ENCODE measurements at regions not wholly inside any gene's neighbourhood (a gene's known extent, or its start where the extent isn't known, plus 50 kb on each side); places are given as distances from the start of the nearest gene placed in this dataset.

GRCh38 chr15:39124553-39125171, 456.2 kb upstream of the THBS1 start:
- ATAC-seq, result no peak
- no peak for TF ChIP-seq RARB (CRISPR knock-in tag; IDR thresholded peaks at IDR 0.05)
- TF ChIP-seq ZFP3 (CRISPR knock-in tag; IDR thresholded peaks at IDR 0.05), result no peak

- ATAC-seq, result no peak
- TF ChIP-seq SNAI2 (CRISPR knock-in tag; IDR thresholded peaks at IDR 0.05) (no peak), CSRNP3 (CRISPR knock-in tag; IDR thresholded peaks at IDR 0.05) (no peak), POU6F1 (CRISPR knock-in tag; IDR thresholded peaks at IDR 0.05; ENCODE audit: borderline replicate concordance, low read depth) (no peak), ZFP3 (CRISPR knock-in tag; IDR thresholded peaks at IDR 0.05) (no peak), ZC3H10 (CRISPR knock-in tag; IDR thresholded peaks at IDR 0.05) (no peak), PPARA (CRISPR knock-in tag; IDR thresholded peaks at IDR 0.05; ENCODE audit: borderline replicate concordance) (no peak)
Measured at GRCh38 chr15:39125226-39125625, 455.7 kb upstream of the THBS1 start.

- TF ChIP-seq SNAI2 (CRISPR knock-in tag; IDR thresholded peaks at IDR 0.05) (no peak), TOX (CRISPR knock-in tag; IDR thresholded peaks at IDR 0.05; ENCODE audit: borderline replicate concordance) (no peak), ESRRG (CRISPR knock-in tag; IDR thresholded peaks at IDR 0.05) (no peak), PPARA (CRISPR knock-in tag; IDR thresholded peaks at IDR 0.05; ENCODE audit: borderline replicate concordance) (no peak), ZNF70 (CRISPR knock-in tag; IDR thresholded peaks at IDR 0.05) (no peak), ZFP3 (CRISPR knock-in tag; IDR thresholded peaks at IDR 0.05) (no peak), POU6F1 (CRISPR knock-in tag; IDR thresholded peaks at IDR 0.05; ENCODE audit: borderline replicate concordance, low read depth) (no peak), OSR1 (CRISPR knock-in tag; IDR thresholded peaks at IDR 0.05) (no peak), ZFP30 (CRISPR knock-in tag; IDR thresholded peaks at IDR 0.05) (no peak), CREB5 (CRISPR knock-in tag; IDR thresholded peaks at IDR 0.05; ENCODE audit: low read depth) (no peak), ISL1 (CRISPR knock-in tag; IDR thresholded peaks at IDR 0.05) (no peak), BACH2 (CRISPR knock-in tag; IDR thresholded peaks at IDR 0.05; ENCODE audit: borderline replicate concordance) (no peak)
- ATAC-seq, result no peak
Measured at GRCh38 chr15:39125904-39126303, 455.0 kb upstream of the THBS1 start.

GRCh38 chr15:39127151-39127790, 453.6 kb upstream of the THBS1 start:
- no peak for ATAC-seq
- TF ChIP-seq ZFP30 (CRISPR knock-in tag; IDR thresholded peaks at IDR 0.05), result no peak
- no peak for TF ChIP-seq ISL1 (CRISPR knock-in tag; IDR thresholded peaks at IDR 0.05)
- no peak for TF ChIP-seq CREB5 (CRISPR knock-in tag; IDR thresholded peaks at IDR 0.05; ENCODE audit: low read depth)
- no peak for TF ChIP-seq GLIS3 (CRISPR knock-in tag; IDR thresholded peaks at IDR 0.05)
- TF ChIP-seq RARB (CRISPR knock-in tag; IDR thresholded peaks at IDR 0.05), result no peak
- no peak for TF ChIP-seq ZNF8 (CRISPR knock-in tag; IDR thresholded peaks at IDR 0.05)
